ENCODE measurements at regions not wholly inside any gene's neighbourhood (a gene's known extent, or its start where the extent isn't known, plus 50 kb on each side); places are given as distances from the start of the nearest gene placed in this dataset.

- no peaks in the 10 kb centered on the region for H3K27me3 ChIP-seq (ENCODE audit: control insufficient read depth in 2 of 2, insufficient read depth in 2 of 2, low read length in 2 of 2)
- CTCF ChIA-PET: interaction anchor here (1.2 to 1.3 kb wide), 2 partner anchors 58 to 63 kb away, joined by 3 to 4 read pairs; no protein-coding TSS in a partner anchor
- no peaks in the 10 kb centered on the region for H3K4me1 ChIP-seq (ENCODE audit: control insufficient read depth, extremely low read depth, insufficient read depth, low read length)
- H3K79me2 ChIP-seq (ENCODE audit: control insufficient read depth, insufficient read depth, low read length): no peaks in the 10 kb centered on the region
- POLR2A ChIA-PET: no interaction called here
- H3K4me2 ChIP-seq (ENCODE audit: insufficient read depth, low read length): no peak overlapping the region
- intact Hi-C loops (cut with micrococcal nuclease): no loop called here
- H2AFZ ChIP-seq (ENCODE audit: low read depth, low read length): no peak overlapping the region
- H3K9me1 ChIP-seq (replicated peaks; ENCODE audit: control insufficient read depth, extremely low read depth, insufficient read depth, low read length): no peaks in the 10 kb centered on the region
- TF ChIP-seq FOS (IDR thresholded peaks at IDR 0.05; ENCODE audit: borderline replicate concordance, insufficient read depth, low read length): no peak
- TF ChIP-seq EZH2 (IDR thresholded peaks at IDR 0.05; ENCODE audit: borderline replicate concordance, low read depth, low read length, severe bottlenecking): no peak
- no peak for TF ChIP-seq POLR2A (IDR thresholded peaks at IDR 0.05; ENCODE audit: low read depth, low read length)
- TF ChIP-seq MYC (IDR thresholded peaks at IDR 0.05; ENCODE audit: low read depth, low read length): no peak
- TF ChIP-seq MAX (IDR thresholded peaks at IDR 0.05; ENCODE audit: insufficient read depth, insufficient read length): no peak
- no peak for TF ChIP-seq CTCF (IDR thresholded peaks at IDR 0.05; ENCODE audit: extremely low read depth in 1 of 2, insufficient read depth in 1 of 2, low read depth in 1 of 2, low read length in 2 of 2)
- TF ChIP-seq JUN (IDR thresholded peaks at IDR 0.05; ENCODE audit: borderline replicate concordance, insufficient read depth, insufficient read length, low read depth): no peak
- no peak for TF ChIP-seq POLR2AphosphoS5 (IDR thresholded peaks at IDR 0.05; ENCODE audit: insufficient read depth, low read depth, low read length)
- no peaks in the 10 kb centered on the region for H3K9me3 ChIP-seq (replicated peaks; ENCODE audit: control insufficient read depth, insufficient read depth, low read length)
- H4K20me1 ChIP-seq (replicated peaks; ENCODE audit: control insufficient read depth, extremely low read depth, insufficient read depth, low read length): no peaks in the 10 kb centered on the region
- H3K27ac ChIP-seq (ENCODE audit: insufficient read depth, low read depth, low read length): no peak overlapping the region
- DNase-seq (ENCODE audit: low read depth, low spot score) (no peak), FAIRE-seq (no peak)
- dilution Hi-C loops (cut with MboI; ENCODE audit: extremely low pct_ligation_motif_present, low sequenced_read_pairs): no loop called here
- BruUV-seq (replicated peaks): no TSS peak
- no peak overlapping the region for H3K9ac ChIP-seq (replicated peaks; ENCODE audit: extremely low read depth, insufficient read depth, low read length)
- H3K4me3 ChIP-seq (replicated peaks in 1 of 3; ENCODE audit: insufficient read depth in 1 of 3, low read depth in 1 of 3, low read length in 3 of 3): no peak overlapping the region
- no peaks in the 10 kb centered on the region for H3K36me3 ChIP-seq (ENCODE audit: control insufficient read depth in 2 of 2, extremely low read depth in 1 of 2, insufficient read depth in 2 of 2, low read length in 2 of 2)
These were observed 204.2 kb downstream of the ANKRD60 start for GRCh38 chr20:58024241-58024721.
